ENCODE measurements at regions not wholly inside any gene's neighbourhood (a gene's known extent, or its start where the extent isn't known, plus 50 kb on each side); places are given as distances from the start of the nearest gene placed in this dataset.

GRCh38 chr1:207969528-207969927, 58.6 kb upstream of the CD34 start:
- H3K4me3 ChIP-seq (ENCODE audit: insufficient read depth, low read depth, low read length): no peak overlapping the region
- TF ChIP-seq EZH2 (IDR thresholded peaks at IDR 0.05; ENCODE audit: insufficient read depth, low read length) (no peak), CTCF (IDR thresholded peaks at IDR 0.05; ENCODE audit: insufficient read depth, low read depth, low read length) (no peak)
- Mint-ChIP-seq H3K27ac (ENCODE audit: unreplicated experiment) (no peak overlapping the region), H3K36me3 (ENCODE audit: low read depth, unreplicated experiment) (no peaks in the 10 kb centered on the region), H3K9me3 (ENCODE audit: unreplicated experiment) (no peaks in the 10 kb centered on the region), H3K4me3 (ENCODE audit: unreplicated experiment) (no peak overlapping the region), H3K27me3 (ENCODE audit: low read depth, unreplicated experiment) (peaks cover 19% of the 10 kb centered on the region), H3K4me1 (ENCODE audit: low read depth, unreplicated experiment) (peaks cover 15% of the 10 kb centered on the region)
- H3K27me3 ChIP-seq (ENCODE audit: insufficient read depth, low read length): peaks cover 5% of the 10 kb centered on the region
- DNase-seq (ENCODE audit: low read depth) (no peak), FAIRE-seq (no peak)
- H3K27ac ChIP-seq (ENCODE audit: low read depth, low read length): no peak overlapping the region
- H3K79me2 ChIP-seq (ENCODE audit: insufficient read depth, low read length): no peaks in the 10 kb centered on the region
- H3K36me3 ChIP-seq (ENCODE audit: insufficient read depth, low read length): no peaks in the 10 kb centered on the region
- H2AFZ ChIP-seq (ENCODE audit: low read depth, low read length): no peak overlapping the region
- no peak overlapping the region for H3K9ac ChIP-seq (ENCODE audit: low read length)
- no peak overlapping the region for H3K4me2 ChIP-seq (ENCODE audit: low read length)
- H4K20me1 ChIP-seq (ENCODE audit: insufficient read depth, low read length): no peaks in the 10 kb centered on the region
- H3K9me3 ChIP-seq (ENCODE audit: insufficient read depth, low read depth, low read length): no peaks in the 10 kb centered on the region
- peaks cover 6% of the 10 kb centered on the region for H3K4me1 ChIP-seq (ENCODE audit: insufficient read depth, low read length)

- Mint-ChIP-seq H3K27me3 (ENCODE audit: low read depth, unreplicated experiment) (peaks cover 19% of the 10 kb centered on the region), H3K36me3 (ENCODE audit: low read depth, unreplicated experiment) (no peaks in the 10 kb centered on the region), H3K9me3 (ENCODE audit: unreplicated experiment) (no peaks in the 10 kb centered on the region), H3K4me3 (ENCODE audit: unreplicated experiment) (no peak overlapping the region), H3K27ac (ENCODE audit: unreplicated experiment) (no peak overlapping the region), H3K4me1 (ENCODE audit: low read depth, unreplicated experiment) (peaks cover 17% of the 10 kb centered on the region)
- Histone ChIP-seq H3K4me2 (ENCODE audit: low read length) (no peak overlapping the region), H3K9me3 (ENCODE audit: insufficient read depth, low read depth, low read length) (no peaks in the 10 kb centered on the region), H3K79me2 (ENCODE audit: insufficient read depth, low read length) (no peaks in the 10 kb centered on the region), H2AFZ (ENCODE audit: low read depth, low read length) (no peak overlapping the region), H3K4me3 (ENCODE audit: insufficient read depth, low read depth, low read length) (no peak overlapping the region), H3K4me1 (ENCODE audit: insufficient read depth, low read length) (peaks cover 15% of the 10 kb centered on the region), H3K9ac (ENCODE audit: low read length) (no peak overlapping the region), H3K27ac (ENCODE audit: low read depth, low read length) (no peak overlapping the region), H3K36me3 (ENCODE audit: insufficient read depth, low read length) (no peaks in the 10 kb centered on the region), H4K20me1 (ENCODE audit: insufficient read depth, low read length) (no peaks in the 10 kb centered on the region), H3K27me3 (ENCODE audit: insufficient read depth, low read length) (peaks cover 3% of the 10 kb centered on the region)
- FAIRE-seq (no peak), DNase-seq (ENCODE audit: low read depth) (no peak)
- TF ChIP-seq EZH2 (IDR thresholded peaks at IDR 0.05; ENCODE audit: insufficient read depth, low read length): no peak
- no peak for TF ChIP-seq CTCF (IDR thresholded peaks at IDR 0.05; ENCODE audit: insufficient read depth, low read depth, low read length)
Observed at GRCh38 chr1:207968521-207969009, 57.6 kb upstream of the CD34 start.

GRCh38 chr1:207967703-207968102, 56.8 kb upstream of the CD34 start:
- no peak for DNase-seq (ENCODE audit: low read depth)
- Mint-ChIP-seq H3K4me1 (ENCODE audit: low read depth, unreplicated experiment) (peaks cover 18% of the 10 kb centered on the region), H3K27ac (ENCODE audit: unreplicated experiment) (no peak overlapping the region), H3K4me3 (ENCODE audit: unreplicated experiment) (no peak overlapping the region), H3K36me3 (ENCODE audit: low read depth, unreplicated experiment) (no peaks in the 10 kb centered on the region), H3K27me3 (ENCODE audit: low read depth, unreplicated experiment) (peaks cover 14% of the 10 kb centered on the region), H3K9me3 (ENCODE audit: unreplicated experiment) (no peaks in the 10 kb centered on the region)
- Histone ChIP-seq H3K4me2 (ENCODE audit: low read length) (no peak overlapping the region), H3K4me3 (ENCODE audit: insufficient read depth, low read depth, low read length) (no peak overlapping the region), H3K27me3 (ENCODE audit: insufficient read depth, low read length) (no peaks in the 10 kb centered on the region), H3K4me1 (ENCODE audit: insufficient read depth, low read length) (peaks cover 20% of the 10 kb centered on the region), H3K9ac (ENCODE audit: low read length) (no peak overlapping the region), H3K9me3 (ENCODE audit: insufficient read depth, low read depth, low read length) (no peaks in the 10 kb centered on the region), H4K20me1 (ENCODE audit: insufficient read depth, low read length) (no peaks in the 10 kb centered on the region), H2AFZ (ENCODE audit: low read depth, low read length) (no peak overlapping the region), H3K79me2 (ENCODE audit: insufficient read depth, low read length) (no peaks in the 10 kb centered on the region), H3K27ac (ENCODE audit: low read depth, low read length) (no peak overlapping the region), H3K36me3 (ENCODE audit: insufficient read depth, low read length) (no peaks in the 10 kb centered on the region)
- no peak for FAIRE-seq
- TF ChIP-seq CTCF (IDR thresholded peaks at IDR 0.05; ENCODE audit: insufficient read depth, low read depth, low read length): no peak
- TF ChIP-seq EZH2 (IDR thresholded peaks at IDR 0.05; ENCODE audit: insufficient read depth, low read length): no peak

All from astrocyte (in vitro differentiated cells and primary cell).